Bronchial epithelial cell (primary cell): ENCODE measurements at regions not wholly inside any gene's neighbourhood (a gene's known extent, or its start where the extent isn't known, plus 50 kb on each side); places are given as distances from the start of the nearest gene placed in this dataset.

Experiments
- DNase-seq: peaks from one replicate; pipeline ENCODE4 v3.0.0-alpha.2; 2010; ENCODE audit warnings: low read depth
- FAIRE-seq: peaks from 2 replicates; lab custom pipeline; 2011; peaks lifted over from hg19 to GRCh38; lab: Jason Lieb, UNC
- H3K27me3 ChIP-seq: 2 replicates; pipeline ENCODE4 v1.5.1; 2011; ENCODE audit warnings: low read length; ENCODE audit not compliant: control insufficient read depth, insufficient read depth
- H3K36me3 ChIP-seq: 2 replicates; pipeline ENCODE4 v1.5.1; 2011; ENCODE audit warnings: low read length; ENCODE audit not compliant: control insufficient read depth, insufficient read depth
- H3K4me3 ChIP-seq: 2 replicates; pipeline ENCODE4 v1.5.1; 2011; ENCODE audit warnings: mild to moderate bottlenecking, low read depth, low read length, control low read depth
- CTCF ChIP-seq: IDR thresholded peaks from 2 replicates; pipeline ENCODE4 v1.5.1; 2011; ENCODE audit warnings: mild to moderate bottlenecking, moderate library complexity, low read length, control low read depth, inconsistent platforms; ENCODE audit not compliant: insufficient read depth, severe bottlenecking

- no peak for FAIRE-seq
- Histone ChIP-seq H3K27me3 (no peaks in the 10 kb centered on the region), H3K4me3 (no peak overlapping the region), H3K36me3 (no peaks in the 10 kb centered on the region)
- no peak for TF ChIP-seq CTCF
- peak; percentile 98 for DNase-seq
These were observed 57.8 kb upstream of the RAI14 start for GRCh38 chr5:34598177-34598794.

- Histone ChIP-seq H3K36me3 (no peaks in the 10 kb centered on the region), H3K4me3 (no peak overlapping the region), H3K27me3 (no peaks in the 10 kb centered on the region)
- DNase-seq (peak; percentile 41), FAIRE-seq (no peak)
- TF ChIP-seq CTCF, result no peak
These were observed 56.5 kb upstream of the RAI14 start for GRCh38 chr5:34599471-34600117.

GRCh38 chr5:34600118-34600493, 56.0 kb upstream of the RAI14 start:
- TF ChIP-seq CTCF, result no peak
- no peak overlapping the region for H3K4me3 ChIP-seq
- FAIRE-seq, result no peak
- no peak for DNase-seq
- no peaks in the 10 kb centered on the region for H3K36me3 ChIP-seq
- H3K27me3 ChIP-seq, result no peaks in the 10 kb centered on the region

- no peaks in the 10 kb centered on the region for H3K27me3 ChIP-seq
- no peaks in the 10 kb centered on the region for H3K36me3 ChIP-seq
- FAIRE-seq, result no peak
- no peak overlapping the region for H3K4me3 ChIP-seq
- no peak for TF ChIP-seq CTCF
- no peak for DNase-seq
These were observed 52.8 kb upstream of the RAI14 start for GRCh38 chr5:34603378-34603777.

GRCh38 chr5:34604119-34604675, 51.9 kb upstream of the RAI14 start:
- FAIRE-seq (no peak), DNase-seq (peak; percentile 80)
- Histone ChIP-seq H3K27me3 (no peaks in the 10 kb centered on the region), H3K4me3 (no peak overlapping the region), H3K36me3 (no peaks in the 10 kb centered on the region)
- TF ChIP-seq CTCF, result no peak

- FAIRE-seq, result no peak
- no peak for DNase-seq
- Histone ChIP-seq H3K27me3 (no peaks in the 10 kb centered on the region), H3K36me3 (no peaks in the 10 kb centered on the region), H3K4me3 (no peak overlapping the region)
- TF ChIP-seq CTCF, result no peak
These were observed 50.0 kb upstream of the RAI14 start for GRCh38 chr5:34606101-34606500.
